ENCODE measurements at regions not wholly inside any gene's neighbourhood (a gene's known extent, or its start where the extent isn't known, plus 50 kb on each side); places are given as distances from the start of the nearest gene placed in this dataset.

DNA sequence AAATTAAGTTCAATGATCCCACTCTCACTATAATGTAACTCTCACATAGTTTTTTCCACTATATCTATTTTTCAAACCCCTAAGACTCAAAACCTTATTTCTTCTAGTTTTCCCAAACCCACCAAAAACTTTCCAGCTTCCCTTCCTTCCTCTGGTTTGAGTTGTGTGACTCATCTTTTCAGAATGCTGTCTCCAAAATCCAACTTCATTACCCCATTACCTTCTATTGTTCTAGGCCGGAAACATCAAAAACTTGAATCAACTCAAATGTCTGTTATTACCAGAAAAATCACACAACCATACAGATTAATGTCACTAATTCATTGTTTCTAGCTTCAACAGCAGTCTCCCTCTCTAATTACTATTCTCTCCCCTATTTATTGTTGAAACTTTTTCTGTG, 1090.3 kb downstream of the HACE1 start:
- H3K36me3 ChIP-seq (ENCODE audit: low read length), result no peaks in the 10 kb centered on the region
- no peak overlapping the region for H3K27ac ChIP-seq (ENCODE audit: low read depth, low read length)
- no peak overlapping the region for H2AFZ ChIP-seq (ENCODE audit: low read depth, low read length, severe bottlenecking)
- no peak overlapping the region for H3K4me3 ChIP-seq (ENCODE audit: insufficient read depth, low read length, poor library complexity, severe bottlenecking)
- no peak for TF ChIP-seq EZH2phosphoT487 (conservative IDR thresholded peaks at IDR 0.05; ENCODE audit: low read length)
- no peak for TF ChIP-seq CTCF (IDR thresholded peaks at IDR 0.05; ENCODE audit: insufficient read depth, low read length, poor library complexity, severe bottlenecking)
- H4K20me1 ChIP-seq (ENCODE audit: low read depth, low read length), result no peaks in the 10 kb centered on the region
- H3K79me2 ChIP-seq (ENCODE audit: insufficient read depth, low read length), result no peaks in the 10 kb centered on the region
- no peaks in the 10 kb centered on the region for H3F3A ChIP-seq (ENCODE audit: insufficient read depth)
- H3K27me3 ChIP-seq (ENCODE audit: low read length), result no peaks in the 10 kb centered on the region
- no peaks in the 10 kb centered on the region for H3K9me3 ChIP-seq (ENCODE audit: insufficient read depth, low read length)
- H3K4me2 ChIP-seq (ENCODE audit: low read depth, low read length, poor library complexity, severe bottlenecking), result no peak overlapping the region
- H3K9me2 ChIP-seq (replicated peaks; ENCODE audit: insufficient read depth, low read length), result no peaks in the 10 kb centered on the region
- no peak overlapping the region for H3K9ac ChIP-seq (ENCODE audit: low read length)

DNA sequence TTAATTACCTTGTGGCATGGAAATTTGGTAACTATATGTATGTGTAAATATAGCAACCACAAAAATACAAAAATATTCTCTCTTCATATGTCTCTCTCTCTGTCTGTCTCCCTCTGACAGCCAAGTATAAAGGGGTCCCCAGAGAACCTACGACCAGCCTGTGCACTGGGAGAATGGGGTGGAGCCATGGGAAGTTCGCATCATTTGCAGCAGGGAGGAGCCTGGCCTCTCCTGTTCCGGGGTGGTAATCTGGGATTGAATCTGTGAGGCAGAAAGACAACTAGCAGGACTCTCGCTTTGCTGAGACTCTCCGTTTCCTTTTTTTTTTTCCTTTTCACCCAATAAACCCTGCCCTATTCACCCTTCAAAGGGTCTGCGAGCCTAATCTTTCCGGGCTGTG, 1109.1 kb downstream of the HACE1 start:
- no peak for TF ChIP-seq EZH2phosphoT487 (conservative IDR thresholded peaks at IDR 0.05; ENCODE audit: low read length)
- no peak for TF ChIP-seq CTCF (IDR thresholded peaks at IDR 0.05; ENCODE audit: insufficient read depth, low read length, poor library complexity, severe bottlenecking)
- Histone ChIP-seq H3K79me2 (ENCODE audit: insufficient read depth, low read length) (no peaks in the 10 kb centered on the region), H3K4me2 (ENCODE audit: low read depth, low read length, poor library complexity, severe bottlenecking) (no peak overlapping the region), H3K27ac (ENCODE audit: low read depth, low read length) (no peak overlapping the region), H3K4me3 (ENCODE audit: insufficient read depth, low read length, poor library complexity, severe bottlenecking) (no peak overlapping the region), H4K20me1 (ENCODE audit: low read depth, low read length) (no peaks in the 10 kb centered on the region), H3F3A (ENCODE audit: insufficient read depth) (no peaks in the 10 kb centered on the region), H3K9ac (ENCODE audit: low read length) (no peak overlapping the region), H2AFZ (ENCODE audit: low read depth, low read length, severe bottlenecking) (no peak overlapping the region), H3K9me2 (replicated peaks; ENCODE audit: insufficient read depth, low read length) (no peaks in the 10 kb centered on the region), H3K27me3 (ENCODE audit: low read length) (no peaks in the 10 kb centered on the region), H3K36me3 (ENCODE audit: low read length) (no peaks in the 10 kb centered on the region), H3K9me3 (ENCODE audit: insufficient read depth, low read length) (no peaks in the 10 kb centered on the region)

GRCh38 chr6:103734016-103734415, 1125.7 kb downstream of the HACE1 start:
- H3F3A ChIP-seq (ENCODE audit: insufficient read depth), result no peaks in the 10 kb centered on the region
- H3K36me3 ChIP-seq (ENCODE audit: low read length), result no peaks in the 10 kb centered on the region
- no peak overlapping the region for H3K4me3 ChIP-seq (ENCODE audit: insufficient read depth, low read length, poor library complexity, severe bottlenecking)
- no peaks in the 10 kb centered on the region for H3K9me3 ChIP-seq (ENCODE audit: insufficient read depth, low read length)
- H3K9ac ChIP-seq (ENCODE audit: low read length), result no peak overlapping the region
- no peaks in the 10 kb centered on the region for H3K79me2 ChIP-seq (ENCODE audit: insufficient read depth, low read length)
- no peaks in the 10 kb centered on the region for H4K20me1 ChIP-seq (ENCODE audit: low read depth, low read length)
- no peak overlapping the region for H3K27ac ChIP-seq (ENCODE audit: low read depth, low read length)
- TF ChIP-seq EZH2phosphoT487 (conservative IDR thresholded peaks at IDR 0.05; ENCODE audit: low read length) (no peak), CTCF (IDR thresholded peaks at IDR 0.05; ENCODE audit: insufficient read depth, low read length, poor library complexity, severe bottlenecking) (no peak)
- no peak overlapping the region for H2AFZ ChIP-seq (ENCODE audit: low read depth, low read length, severe bottlenecking)
- no peaks in the 10 kb centered on the region for H3K9me2 ChIP-seq (replicated peaks; ENCODE audit: insufficient read depth, low read length)
- H3K27me3 ChIP-seq (ENCODE audit: low read length), result no peaks in the 10 kb centered on the region
- no peak overlapping the region for H3K4me2 ChIP-seq (ENCODE audit: low read depth, low read length, poor library complexity, severe bottlenecking)

DNA sequence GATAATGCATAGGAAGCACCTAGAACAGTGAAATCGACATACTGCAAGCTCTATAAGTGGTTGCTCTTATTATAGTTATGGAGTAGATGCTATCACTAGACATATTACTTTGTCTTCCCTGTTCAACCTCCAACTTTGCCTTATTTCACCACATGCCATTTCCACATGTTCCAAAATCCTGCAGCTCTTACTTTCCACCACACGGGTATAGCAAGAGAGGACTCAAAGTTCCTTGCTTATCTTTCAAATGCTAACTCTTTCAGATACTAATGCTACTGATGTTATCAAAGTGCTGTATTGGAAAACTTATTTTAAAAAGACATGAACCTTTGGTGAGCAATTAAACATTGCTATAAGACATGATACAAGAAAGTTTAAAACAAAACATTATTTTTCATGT, 1130.1 kb downstream of the HACE1 start:
- no peaks in the 10 kb centered on the region for H3K79me2 ChIP-seq (ENCODE audit: insufficient read depth, low read length)
- TF ChIP-seq EZH2phosphoT487 (conservative IDR thresholded peaks at IDR 0.05; ENCODE audit: low read length) (no peak), CTCF (IDR thresholded peaks at IDR 0.05; ENCODE audit: insufficient read depth, low read length, poor library complexity, severe bottlenecking) (no peak)
- no peaks in the 10 kb centered on the region for H3K36me3 ChIP-seq (ENCODE audit: low read length)
- no peaks in the 10 kb centered on the region for H3K27me3 ChIP-seq (ENCODE audit: low read length)
- H3K4me3 ChIP-seq (ENCODE audit: insufficient read depth, low read length, poor library complexity, severe bottlenecking), result no peak overlapping the region
- no peaks in the 10 kb centered on the region for H3F3A ChIP-seq (ENCODE audit: insufficient read depth)
- no peaks in the 10 kb centered on the region for H4K20me1 ChIP-seq (ENCODE audit: low read depth, low read length)
- H3K9me3 ChIP-seq (ENCODE audit: insufficient read depth, low read length), result no peaks in the 10 kb centered on the region
- H3K4me2 ChIP-seq (ENCODE audit: low read depth, low read length, poor library complexity, severe bottlenecking), result no peak overlapping the region
- no peak overlapping the region for H3K9ac ChIP-seq (ENCODE audit: low read length)
- no peak overlapping the region for H3K27ac ChIP-seq (ENCODE audit: low read depth, low read length)
- H3K9me2 ChIP-seq (replicated peaks; ENCODE audit: insufficient read depth, low read length), result no peaks in the 10 kb centered on the region
- H2AFZ ChIP-seq (ENCODE audit: low read depth, low read length, severe bottlenecking), result no peak overlapping the region
